Jurkat, Clone E6-1 (cell line): ENCODE measurements at regions not wholly inside any gene's neighbourhood (a gene's known extent, or its start where the extent isn't known, plus 50 kb on each side); places are given as distances from the start of the nearest gene placed in this dataset.
"Not testable (repeated sequence)": the region's sequence is repeated elsewhere in the genome, so short reads cannot be mapped to it uniquely, and the experiment has no call there.

Experiments
- DNase-seq: peaks from one replicate; pipeline ENCODE4 v3.0.0-alpha.2; 2011; ENCODE audit warnings: low read depth, low spot score
- H3K4me3 ChIP-seq: 2 replicates; pipeline ENCODE4 v1.5.1; 2011; ENCODE audit warnings: mild to moderate bottlenecking, low read length, control low read depth, moderate library complexity

GRCh38 chr6:50899306-50899870 lies 80.7 kb downstream of the TFAP2B start:
- H3K4me3 ChIP-seq, result no peak overlapping the region
- no peak for DNase-seq

GRCh38 chr6:50902260-50902659 lies 83.6 kb downstream of the TFAP2B start:
- no peak for DNase-seq
- H3K4me3 ChIP-seq, result no peak overlapping the region

- no peak for DNase-seq
- H3K4me3 ChIP-seq, result no peak overlapping the region
Observed at GRCh38 chr6:50905297-50905696, 86.6 kb downstream of the TFAP2B start.

GRCh38 chr6:50907565-50907964 lies 88.9 kb downstream of the TFAP2B start:
- no peak for DNase-seq
- no peak overlapping the region for H3K4me3 ChIP-seq

- DNase-seq, result no peak
Observed at GRCh38 chr6:50913105-50913770, 94.6 kb downstream of the TFAP2B start.

GRCh38 chr6:50921378-50921777 lies 102.7 kb downstream of the TFAP2B start:
- not testable (repeated sequence) for H3K4me3 ChIP-seq

More at GRCh38 chr6:50913105-50913770, 94.6 kb downstream of the TFAP2B start:
- no peak overlapping the region for H3K4me3 ChIP-seq

GRCh38 chr6:50921968-50922367 lies 103.3 kb downstream of the TFAP2B start:
- H3K4me3 ChIP-seq, result no peak overlapping the region
- no peak for DNase-seq

More at GRCh38 chr6:50921378-50921777, 102.7 kb downstream of the TFAP2B start:
- DNase-seq, result not testable (repeated sequence)

- no peak for DNase-seq
- no peak overlapping the region for H3K4me3 ChIP-seq
Observed at GRCh38 chr6:50922579-50923525, 104.2 kb downstream of the TFAP2B start.

GRCh38 chr6:50924758-50925157 lies 106.1 kb downstream of the TFAP2B start:
- no peak overlapping the region for H3K4me3 ChIP-seq
- DNase-seq, result peak; percentile 43

GRCh38 chr6:50925548-50925947 lies 106.9 kb downstream of the TFAP2B start:
- DNase-seq, result no peak
- no peak overlapping the region for H3K4me3 ChIP-seq

- DNase-seq, result no peak
- H3K4me3 ChIP-seq, result no peak overlapping the region
Observed at GRCh38 chr6:50925981-50926380, 107.3 kb downstream of the TFAP2B start.

- no peak overlapping the region for H3K4me3 ChIP-seq
- no peak for DNase-seq
Observed at GRCh38 chr6:50927800-50928199, 109.1 kb downstream of the TFAP2B start.

- no peak for DNase-seq
- no peak overlapping the region for H3K4me3 ChIP-seq
Observed at GRCh38 chr6:50929323-50929722, 110.7 kb downstream of the TFAP2B start.

GRCh38 chr6:50935442-50935841 lies 116.8 kb downstream of the TFAP2B start:
- DNase-seq, result no peak

GRCh38 chr6:50936277-50936681 lies 117.6 kb downstream of the TFAP2B start:
- no peak overlapping the region for H3K4me3 ChIP-seq
- no peak for DNase-seq

More at GRCh38 chr6:50935442-50935841, 116.8 kb downstream of the TFAP2B start:
- H3K4me3 ChIP-seq, result no peak overlapping the region

GRCh38 chr6:50939931-50940330 lies 121.3 kb downstream of the TFAP2B start:
- H3K4me3 ChIP-seq, result no peak overlapping the region
- no peak for DNase-seq

GRCh38 chr6:50945789-50946188 lies 127.1 kb downstream of the TFAP2B start:
- DNase-seq, result no peak
- H3K4me3 ChIP-seq, result no peak overlapping the region

- no peak for DNase-seq
- no peak overlapping the region for H3K4me3 ChIP-seq
Observed at GRCh38 chr6:50952092-50952907, 133.6 kb downstream of the TFAP2B start.

- DNase-seq, result no peak
- no peak overlapping the region for H3K4me3 ChIP-seq
Observed at GRCh38 chr6:50956014-50956413, 137.3 kb downstream of the TFAP2B start.
